BE2C (cell line): ENCODE measurements at regions not wholly inside any gene's neighbourhood (a gene's known extent, or its start where the extent isn't known, plus 50 kb on each side); places are given as distances from the start of the nearest gene placed in this dataset.

Source experiments
- DNase-seq: peaks from one replicate; pipeline ENCODE4 v3.0.0-alpha.2; 2020
- H3K27me3 ChIP-seq: fragments of 250-450 bp; sonication (Bioruptor Pico); 2 replicates; pipeline ENCODE4 v1.5.1; 2020; ENCODE audit warnings: mild to moderate bottlenecking
- H3K36me3 ChIP-seq: fragments of 250-450 bp; sonication (Bioruptor Pico); 2 replicates; pipeline ENCODE4 v1.5.1; 2020; ENCODE audit warnings: mild to moderate bottlenecking
- H3K4me1 ChIP-seq: fragments of 250-450 bp; sonication (Bioruptor Pico); 2 replicates; pipeline ENCODE4 v1.5.1; 2020
- H3K4me3 ChIP-seq: 2 replicates; pipeline ENCODE4 v1.5.1; 2011; ENCODE audit warnings: low read depth, low read length
- H3K9me3 ChIP-seq: fragments of 250-450 bp; sonication (Bioruptor Pico); 2 replicates; pipeline ENCODE4 v1.5.1; 2020
- TF ChIP-seq, protein P1 (sequence below): IDR thresholded peaks from 2 replicates; pipeline ENCODE4 v1.5.1; 2012; ENCODE audit warnings: mild to moderate bottlenecking, low read depth, low read length

- no peaks in the 10 kb centered on the region for H3K36me3 ChIP-seq
- H3K27me3 ChIP-seq: no peaks in the 10 kb centered on the region
- TF ChIP-seq, protein P1, sequence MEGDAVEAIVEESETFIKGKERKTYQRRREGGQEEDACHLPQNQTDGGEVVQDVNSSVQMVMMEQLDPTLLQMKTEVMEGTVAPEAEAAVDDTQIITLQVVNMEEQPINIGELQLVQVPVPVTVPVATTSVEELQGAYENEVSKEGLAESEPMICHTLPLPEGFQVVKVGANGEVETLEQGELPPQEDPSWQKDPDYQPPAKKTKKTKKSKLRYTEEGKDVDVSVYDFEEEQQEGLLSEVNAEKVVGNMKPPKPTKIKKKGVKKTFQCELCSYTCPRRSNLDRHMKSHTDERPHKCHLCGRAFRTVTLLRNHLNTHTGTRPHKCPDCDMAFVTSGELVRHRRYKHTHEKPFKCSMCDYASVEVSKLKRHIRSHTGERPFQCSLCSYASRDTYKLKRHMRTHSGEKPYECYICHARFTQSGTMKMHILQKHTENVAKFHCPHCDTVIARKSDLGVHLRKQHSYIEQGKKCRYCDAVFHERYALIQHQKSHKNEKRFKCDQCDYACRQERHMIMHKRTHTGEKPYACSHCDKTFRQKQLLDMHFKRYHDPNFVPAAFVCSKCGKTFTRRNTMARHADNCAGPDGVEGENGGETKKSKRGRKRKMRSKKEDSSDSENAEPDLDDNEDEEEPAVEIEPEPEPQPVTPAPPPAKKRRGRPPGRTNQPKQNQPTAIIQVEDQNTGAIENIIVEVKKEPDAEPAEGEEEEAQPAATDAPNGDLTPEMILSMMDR: no peak
- no peaks in the 10 kb centered on the region for H3K4me1 ChIP-seq
- no peak overlapping the region for H3K4me3 ChIP-seq
- DNase-seq: no peak
- H3K9me3 ChIP-seq: no peaks in the 10 kb centered on the region
Observed at GRCh38 chr18:73563901-73564472, 583.6 kb downstream of the FBXO15 start.

DNA sequence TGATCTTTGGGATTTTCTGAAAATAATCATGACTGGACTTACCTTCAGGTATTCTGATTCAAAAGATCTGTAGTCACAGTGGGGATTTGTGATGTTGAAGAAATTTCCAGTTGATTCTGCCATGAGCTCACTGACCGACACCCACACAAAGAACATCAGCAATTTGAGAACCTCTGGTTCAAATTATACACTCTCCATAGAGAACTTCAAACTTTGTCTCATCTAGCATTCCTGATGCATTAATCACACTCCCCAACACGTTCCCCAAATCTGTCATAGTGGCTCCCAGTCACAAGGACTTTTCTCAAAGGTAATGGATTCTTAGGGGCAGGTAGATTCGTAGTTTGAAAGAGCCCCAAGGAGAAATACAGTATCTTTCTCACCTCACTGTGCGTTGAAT, 584.3 kb downstream of the FBXO15 start:
- Histone ChIP-seq H3K4me1 (no peaks in the 10 kb centered on the region), H3K9me3 (no peaks in the 10 kb centered on the region), H3K4me3 (no peak overlapping the region), H3K36me3 (no peaks in the 10 kb centered on the region), H3K27me3 (no peaks in the 10 kb centered on the region)
- no peak for DNase-seq
- TF ChIP-seq, protein P1: no peak

GRCh38 chr18:73556904-73557303, 590.7 kb downstream of the FBXO15 start:
- TF ChIP-seq, protein P1: no peak
- no peaks in the 10 kb centered on the region for H3K27me3 ChIP-seq
- no peak overlapping the region for H3K4me3 ChIP-seq
- H3K36me3 ChIP-seq: no peaks in the 10 kb centered on the region
- no peaks in the 10 kb centered on the region for H3K9me3 ChIP-seq
- no peak for DNase-seq
- H3K4me1 ChIP-seq: no peaks in the 10 kb centered on the region

- H3K4me1 ChIP-seq: no peaks in the 10 kb centered on the region
- no peak overlapping the region for H3K4me3 ChIP-seq
- TF ChIP-seq, protein P1: no peak
- no peaks in the 10 kb centered on the region for H3K36me3 ChIP-seq
- no peaks in the 10 kb centered on the region for H3K27me3 ChIP-seq
- no peak for DNase-seq
- no peaks in the 10 kb centered on the region for H3K9me3 ChIP-seq
Observed at GRCh38 chr18:73552171-73552570, 595.5 kb downstream of the FBXO15 start.

DNA sequence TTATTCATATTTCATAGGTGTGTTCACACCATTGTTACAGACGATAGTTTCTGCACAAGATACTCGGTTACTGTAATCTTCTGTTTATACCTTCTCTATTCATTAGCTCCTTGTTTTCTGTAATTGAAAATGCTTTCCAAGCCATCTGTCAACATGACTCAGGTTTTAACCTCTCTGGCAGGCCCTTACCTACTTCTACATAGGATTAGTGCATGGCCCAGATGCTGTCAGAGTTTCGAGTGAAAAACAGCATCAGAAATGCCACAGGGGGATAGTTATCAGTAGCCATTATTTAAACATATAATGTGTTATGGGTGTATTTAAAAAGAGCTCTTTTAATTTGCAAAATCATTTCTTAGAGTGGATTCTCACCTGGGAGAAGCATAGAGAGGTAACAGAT, 596.4 kb downstream of the FBXO15 start:
- Histone ChIP-seq H3K9me3 (no peaks in the 10 kb centered on the region), H3K4me3 (no peak overlapping the region), H3K27me3 (no peaks in the 10 kb centered on the region), H3K4me1 (no peaks in the 10 kb centered on the region), H3K36me3 (no peaks in the 10 kb centered on the region)
- TF ChIP-seq, protein P1: no peak
- no peak for DNase-seq

DNA sequence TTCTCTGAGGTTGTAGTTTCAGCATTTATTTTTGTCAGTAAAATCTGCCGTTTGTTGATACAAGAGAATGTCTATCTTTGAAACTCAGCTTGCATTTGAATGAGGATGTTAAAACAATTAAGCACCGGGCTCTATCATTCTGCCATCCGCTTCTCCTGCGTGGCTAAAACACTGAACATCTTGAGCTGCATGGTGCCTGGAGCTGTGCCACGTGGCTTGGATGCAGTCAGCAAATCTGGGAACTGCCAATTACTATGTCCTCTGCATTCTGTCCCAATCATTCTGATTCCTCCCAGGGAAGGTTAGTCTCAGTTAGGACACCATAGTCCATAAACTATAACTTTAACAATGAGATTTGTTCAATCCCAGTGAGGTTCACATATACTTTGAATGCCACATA, 598.4 kb downstream of the FBXO15 start:
- DNase-seq: no peak
- Histone ChIP-seq H3K4me1 (no peaks in the 10 kb centered on the region), H3K36me3 (no peaks in the 10 kb centered on the region), H3K27me3 (no peaks in the 10 kb centered on the region), H3K9me3 (no peaks in the 10 kb centered on the region), H3K4me3 (no peak overlapping the region)
- TF ChIP-seq, protein P1: no peak
